CD14-positive monocyte (primary cell): ENCODE measurements at regions not wholly inside any gene's neighbourhood (a gene's known extent, or its start where the extent isn't known, plus 50 kb on each side); places are given as distances from the start of the nearest gene placed in this dataset.

Experiments
- DNase-seq, 3 donors: peaks; one replicate each; pipeline ENCODE4 v3.0.0-alpha.2; 2011 to 2022
- H2AFZ ChIP-seq: 2 replicates; pipeline ENCODE4 v1.6.0; 2012; ENCODE audit warnings: mild to moderate bottlenecking, low read depth, low read length, inconsistent platforms; ENCODE audit not compliant: insufficient read depth, poor library complexity, severe bottlenecking
- H3K27ac ChIP-seq, 2 donors: 1 replicate in 1 of 2; 2 replicates in 1 of 2; pipeline ENCODE4 v1.5.1; 2012 to 2013; ENCODE audit warnings: low read length in 2 of 2, control low read depth in 1 of 2, inconsistent platforms in 1 of 2, low read depth in 1 of 2, mild to moderate bottlenecking in 1 of 2
- H3K27me3 ChIP-seq, 2 donors: one replicate each; pipeline versions ENCODE4 v1.6.0 to v1.6.1; 2011 to 2013; ENCODE audit warnings: low read length in 2 of 2; ENCODE audit not compliant: control insufficient read depth in 2 of 2, insufficient read depth in 2 of 2
- H3K36me3 ChIP-seq, 2 donors: replicated peaks in 1 of 2; 1 replicate in 1 of 2; 2 replicates in 1 of 2; pipeline versions ENCODE4 v1.5.1 to v1.6.1; 2012 to 2013; ENCODE audit warnings: low read length in 2 of 2, control low read depth in 1 of 2, inconsistent platforms in 1 of 2, mild to moderate bottlenecking in 1 of 2; ENCODE audit not compliant: insufficient read depth in 2 of 2, control insufficient read depth in 1 of 2
- H3K4me1 ChIP-seq, 2 donors: 1 replicate in 1 of 2; 2 replicates in 1 of 2; pipeline versions ENCODE4 v1.5.1 to v1.6.1; 2012 to 2013; ENCODE audit warnings: low read length in 2 of 2, control low read depth in 1 of 2, inconsistent platforms in 1 of 2, mild to moderate bottlenecking in 1 of 2, moderate library complexity in 1 of 2; ENCODE audit not compliant: insufficient read depth in 2 of 2, control insufficient read depth in 1 of 2
- H3K4me2 ChIP-seq: replicated peaks from 2 replicates; pipeline ENCODE3; 2012; ENCODE audit warnings: low read length, moderate library complexity, mild to moderate bottlenecking; ENCODE audit not compliant: poor library complexity, severe bottlenecking; ENCODE audit errors: extremely low read depth
- H3K4me3 ChIP-seq, 3 experiments: fragments of 200-600 bp in 1 of 3; sonication (generic) in 1 of 3; replicated peaks in 1 of 3; 1 replicate in 2 of 3; 2 replicates in 1 of 3; pipeline ENCODE4 v1.5.1; 2011 to 2013; ENCODE audit warnings: low read length in 3 of 3, mild to moderate bottlenecking in 3 of 3, control low read depth in 2 of 3, low read depth in 2 of 3, inconsistent platforms in 1 of 3, moderate library complexity in 1 of 3
- H3K79me2 ChIP-seq: 2 replicates; pipeline ENCODE4 v1.6.0; 2012; ENCODE audit warnings: mild to moderate bottlenecking, control low read depth, inconsistent platforms, low read length, moderate library complexity; ENCODE audit not compliant: insufficient read depth
- H3K9ac ChIP-seq: 2 replicates; pipeline ENCODE4 v1.6.0; 2017; ENCODE audit warnings: low read length, mild to moderate bottlenecking; ENCODE audit not compliant: insufficient read depth, poor library complexity, severe bottlenecking
- H3K9me3 ChIP-seq, 2 donors: replicated peaks in 1 of 2; 1 replicate in 1 of 2; 2 replicates in 1 of 2; pipeline versions ENCODE4 v1.5.1 to v1.6.1; 2012 to 2013; ENCODE audit warnings: low read length in 2 of 2, control low read depth in 1 of 2; ENCODE audit not compliant: control insufficient read depth in 1 of 2, insufficient read depth in 1 of 2
- H4K20me1 ChIP-seq: 2 replicates; pipeline ENCODE4 v1.6.0; 2012; ENCODE audit warnings: mild to moderate bottlenecking, low read length, control low read depth, moderate library complexity; ENCODE audit not compliant: insufficient read depth
- H3K27ac Mint-ChIP-seq, 7 donors: one replicate each; pipeline ENCODE4 v1.8.0; 2020; ENCODE audit warnings: mild to moderate bottlenecking in 7 of 7, mixed read lengths in 7 of 7, moderate library complexity in 6 of 7, inconsistent platforms in 2 of 7
- H3K27me3 Mint-ChIP-seq, 3 donors: one replicate each; pipeline ENCODE4 v1.8.0; 2021 to 2022; ENCODE audit warnings: low read depth in 3 of 3, mild to moderate bottlenecking in 3 of 3, mixed read lengths in 3 of 3, moderate library complexity in 3 of 3, inconsistent platforms in 1 of 3
- H3K36me3 Mint-ChIP-seq, 2 donors: one replicate each; pipeline ENCODE4 v1.8.0; 2020; ENCODE audit warnings: mixed read lengths in 2 of 2, inconsistent platforms in 1 of 2, mild to moderate bottlenecking in 1 of 2
- H3K4me1 Mint-ChIP-seq: one replicate; pipeline ENCODE4 v1.8.0; 2020; ENCODE audit warnings: mild to moderate bottlenecking, mixed read lengths
- H3K4me3 Mint-ChIP-seq, 2 donors: one replicate each; pipeline ENCODE4 v1.8.0; 2020; ENCODE audit warnings: mild to moderate bottlenecking in 2 of 2, mixed read lengths in 2 of 2, moderate library complexity in 1 of 2
- H3K9me3 Mint-ChIP-seq, 7 donors: one replicate each; pipeline ENCODE4 v1.8.0; 2020 to 2022; ENCODE audit warnings: mixed read lengths in 7 of 7, mild to moderate bottlenecking in 6 of 7, moderate library complexity in 6 of 7, inconsistent platforms in 2 of 7
- CTCF ChIP-seq: fragments of 200-600 bp; IDR thresholded peaks from one replicate; pipeline ENCODE4 v1.8.0; 2022; ENCODE audit warnings: antibody characterized with exemption, mild to moderate bottlenecking
- WGBS: methylation state at CpG from one replicate; pipeline ENCODE4 v1.1.5; 2013; ENCODE audit warnings: missing lambda C conversion rate; ENCODE audit not compliant: insufficient coverage; 5-methylcytosine and 5-hydroxymethylcytosine counted together
- intact Hi-C, 2 donors: fragments of 100-400 bp; cut with micrococcal nuclease; formaldehyde crosslinking; loops; one replicate each; pipeline versions ENCODE4 v1.15.0 to v1.15.1; 2023

GRCh38 chr3:158018462-158018861 is 87.8 kb downstream of the SHOX2 start:
- H3K4me3 Mint-ChIP-seq = no peak overlapping the region
- H3K36me3 ChIP-seq = no peaks in the 10 kb centered on the region
- no peak overlapping the region for H3K4me3 ChIP-seq
- H3K9ac ChIP-seq = no peak overlapping the region
- H3K4me1 ChIP-seq = no peaks in the 10 kb centered on the region
- no peak overlapping the region for H3K27ac ChIP-seq
- H2AFZ ChIP-seq = no peak overlapping the region
- no peaks in the 10 kb centered on the region for H3K79me2 ChIP-seq
- H3K4me1 Mint-ChIP-seq = no peaks in the 10 kb centered on the region
- H3K9me3 Mint-ChIP-seq = peaks cover 2 to 14% (median 12%) of the 10 kb centered on the region in 7 donors
- H3K27ac Mint-ChIP-seq = no peak overlapping the region
- intact Hi-C loops = no loop called here
- H3K27me3 Mint-ChIP-seq = no peaks in the 10 kb centered on the region
- no peak overlapping the region for H3K4me2 ChIP-seq
- no CpG with 5 or more reads among the region's 1 CpG for WGBS
- H3K36me3 Mint-ChIP-seq = no peaks in the 10 kb centered on the region
- peaks cover 0 to 10% of the 10 kb centered on the region in 2 donors for H3K9me3 ChIP-seq
- H3K27me3 ChIP-seq = no peaks in the 10 kb centered on the region
- H4K20me1 ChIP-seq = no peaks in the 10 kb centered on the region
- no peak for TF ChIP-seq CTCF
- DNase-seq = no peak

GRCh38 chr3:158012901-158013300 is 93.3 kb downstream of the SHOX2 start:
- peaks cover 0 to 2% (median 2%) of the 10 kb centered on the region in 3 donors for H3K27me3 Mint-ChIP-seq

More at GRCh38 chr3:158012901-158013300, 93.3 kb downstream of the SHOX2 start:
- no peak for DNase-seq
- no peak overlapping the region for H3K27ac ChIP-seq
- H2AFZ ChIP-seq = no peak overlapping the region
- H3K9ac ChIP-seq = no peak overlapping the region
- H3K27ac Mint-ChIP-seq = no peak overlapping the region
- no peaks in the 10 kb centered on the region for H4K20me1 ChIP-seq
- no peaks in the 10 kb centered on the region for H3K36me3 ChIP-seq
- H3K9me3 ChIP-seq = peaks cover 8 to 11% of the 10 kb centered on the region in 2 donors
- no peaks in the 10 kb centered on the region for H3K27me3 ChIP-seq
- no peak overlapping the region for H3K4me3 ChIP-seq
- no peaks in the 10 kb centered on the region for H3K36me3 Mint-ChIP-seq
- peaks cover 8 to 18% (median 15%) of the 10 kb centered on the region in 7 donors for H3K9me3 Mint-ChIP-seq
- H3K4me3 Mint-ChIP-seq = no peak overlapping the region
- intact Hi-C loops = no loop called here
- H3K79me2 ChIP-seq = no peaks in the 10 kb centered on the region
- no peaks in the 10 kb centered on the region for H3K4me1 ChIP-seq
- H3K4me2 ChIP-seq = no peak overlapping the region
- no peak for TF ChIP-seq CTCF
- no peaks in the 10 kb centered on the region for H3K4me1 Mint-ChIP-seq
